ENCODE measurements at regions not wholly inside any gene's neighbourhood (a gene's known extent, or its start where the extent isn't known, plus 50 kb on each side); places are given as distances from the start of the nearest gene placed in this dataset.
A peak's percentile ranks its signal among the peaks of the same experiment; 100 is the strongest.
"Not testable (repeated sequence)": the region's sequence is repeated elsewhere in the genome, so short reads cannot be mapped to it uniquely, and the experiment has no call there.

DNA sequence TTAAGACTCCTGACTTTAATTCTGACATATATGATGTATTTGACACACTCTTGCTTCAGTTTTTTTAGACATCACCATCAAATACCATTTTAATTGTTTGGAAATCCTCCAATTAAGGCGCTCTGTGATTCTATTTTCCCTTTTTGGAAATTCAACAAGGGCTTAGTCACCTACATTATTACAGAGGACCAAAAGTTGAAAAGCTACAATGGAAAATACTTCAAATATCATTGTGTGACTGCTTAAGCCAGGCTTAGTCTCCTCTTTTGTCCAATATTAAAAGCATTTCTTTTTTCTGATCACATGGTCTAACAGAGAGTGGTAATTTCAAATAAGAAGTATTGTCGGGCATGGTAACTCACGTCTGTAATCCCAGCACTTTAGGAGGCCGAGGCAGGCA, 160.3 kb downstream of the CEMIP2 start:
- TF ChIP-seq, protein P1, sequence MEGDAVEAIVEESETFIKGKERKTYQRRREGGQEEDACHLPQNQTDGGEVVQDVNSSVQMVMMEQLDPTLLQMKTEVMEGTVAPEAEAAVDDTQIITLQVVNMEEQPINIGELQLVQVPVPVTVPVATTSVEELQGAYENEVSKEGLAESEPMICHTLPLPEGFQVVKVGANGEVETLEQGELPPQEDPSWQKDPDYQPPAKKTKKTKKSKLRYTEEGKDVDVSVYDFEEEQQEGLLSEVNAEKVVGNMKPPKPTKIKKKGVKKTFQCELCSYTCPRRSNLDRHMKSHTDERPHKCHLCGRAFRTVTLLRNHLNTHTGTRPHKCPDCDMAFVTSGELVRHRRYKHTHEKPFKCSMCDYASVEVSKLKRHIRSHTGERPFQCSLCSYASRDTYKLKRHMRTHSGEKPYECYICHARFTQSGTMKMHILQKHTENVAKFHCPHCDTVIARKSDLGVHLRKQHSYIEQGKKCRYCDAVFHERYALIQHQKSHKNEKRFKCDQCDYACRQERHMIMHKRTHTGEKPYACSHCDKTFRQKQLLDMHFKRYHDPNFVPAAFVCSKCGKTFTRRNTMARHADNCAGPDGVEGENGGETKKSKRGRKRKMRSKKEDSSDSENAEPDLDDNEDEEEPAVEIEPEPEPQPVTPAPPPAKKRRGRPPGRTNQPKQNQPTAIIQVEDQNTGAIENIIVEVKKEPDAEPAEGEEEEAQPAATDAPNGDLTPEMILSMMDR (IDR thresholded peaks at IDR 0.05; ENCODE audit: insufficient read depth, low read depth, low read length, missing control alignments): no peak
- DNase-seq (ENCODE audit: low read depth): no peak

DNA sequence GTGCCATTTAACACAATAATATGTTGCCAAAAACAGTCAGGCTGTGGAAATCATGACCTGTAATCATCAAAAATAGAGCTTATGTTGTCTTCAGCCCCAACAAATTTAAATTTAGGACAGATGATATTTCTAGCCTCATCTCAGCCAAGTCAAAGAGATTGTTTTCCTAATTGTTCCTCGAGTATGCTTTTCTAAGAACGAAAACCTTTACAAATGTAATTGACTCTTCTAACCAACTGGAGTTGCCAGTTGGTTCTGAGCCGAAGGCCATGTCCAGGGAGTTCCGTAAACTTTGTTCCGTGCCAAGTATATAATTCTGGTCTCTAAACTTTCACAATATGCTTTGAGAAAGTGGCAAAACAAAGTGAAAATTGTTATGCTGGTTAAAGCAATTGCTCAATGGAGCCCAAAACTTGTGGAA, 160.8 kb downstream of the CEMIP2 start:
- no peak overlapping the region for H3K4me3 ChIP-seq (ENCODE audit: low read length)
- TF ChIP-seq, protein P1 (IDR thresholded peaks at IDR 0.05; ENCODE audit: insufficient read depth, low read depth, low read length, missing control alignments): no peak
- no peak for DNase-seq (ENCODE audit: low read depth)

More for the DNA sequence above, 160.3 kb downstream of the CEMIP2 start:
- no peak overlapping the region for H3K4me3 ChIP-seq (ENCODE audit: low read length)

DNA sequence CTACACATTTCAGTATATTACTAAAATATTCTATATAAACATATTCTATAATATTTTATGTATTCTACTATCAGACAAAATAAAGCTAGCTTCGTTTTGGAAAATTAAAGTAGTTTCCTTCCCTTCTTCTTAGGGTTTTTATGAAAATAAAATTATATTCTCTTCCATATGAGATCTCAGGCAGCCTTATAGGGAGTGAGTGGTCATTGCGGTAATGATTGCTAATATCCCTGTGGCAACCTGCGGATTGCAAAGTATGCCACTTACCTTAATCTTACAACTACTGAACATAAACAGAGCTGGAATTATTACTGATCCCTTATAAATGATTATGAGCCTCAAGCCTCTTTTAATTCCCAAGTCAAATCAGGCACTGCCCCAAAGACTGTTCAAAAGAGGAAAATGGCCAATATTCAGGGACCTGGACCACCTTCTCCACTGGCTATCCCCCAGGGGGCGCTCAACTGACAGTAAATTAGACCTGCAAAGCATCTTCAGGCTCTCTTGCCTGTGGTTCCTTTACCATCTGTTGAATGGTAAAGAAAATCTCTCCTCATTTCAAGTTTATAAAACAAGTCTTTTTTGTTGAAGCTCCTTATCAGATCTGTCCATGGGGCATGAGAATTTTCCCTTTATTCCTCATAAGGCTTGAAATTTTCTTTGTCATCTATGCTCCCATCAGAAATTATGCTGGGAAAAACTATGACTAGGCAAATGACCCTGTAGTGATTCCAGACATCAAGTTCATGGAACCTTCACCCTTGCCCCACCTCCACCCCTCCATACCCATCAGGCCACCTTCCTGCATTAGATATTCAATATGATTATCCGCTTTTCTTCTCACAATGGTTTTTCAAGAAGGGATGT, 163.9 kb downstream of the CEMIP2 start:
- peak; percentile 75 for DNase-seq (ENCODE audit: low read depth)
- no peak overlapping the region for H3K4me3 ChIP-seq (ENCODE audit: low read length)

DNA sequence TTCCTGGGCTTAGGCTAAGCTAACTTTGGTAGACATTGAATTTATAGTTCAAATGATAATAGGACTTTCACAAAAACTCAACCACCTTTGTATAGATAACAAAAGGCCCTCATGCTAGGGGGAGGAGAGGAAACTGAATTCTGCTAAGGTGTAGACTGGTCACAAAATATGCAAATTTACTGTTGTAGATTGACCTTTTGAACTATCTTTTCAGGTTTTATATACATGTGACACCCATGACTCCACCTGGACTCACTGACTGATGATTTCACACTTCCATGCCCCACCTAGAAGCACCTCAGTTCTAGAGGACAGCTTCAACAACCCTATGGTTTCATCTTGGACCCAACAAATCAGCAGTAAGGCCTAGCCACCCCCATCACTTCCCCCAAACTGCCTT, 165.7 kb downstream of the CEMIP2 start:
- TF ChIP-seq, protein P1 (IDR thresholded peaks at IDR 0.05; ENCODE audit: insufficient read depth, low read depth, low read length, missing control alignments): no peak
- H3K4me3 ChIP-seq (ENCODE audit: low read length): no peak overlapping the region
- no peak for DNase-seq (ENCODE audit: low read depth)

More for the DNA sequence above, 163.9 kb downstream of the CEMIP2 start:
- TF ChIP-seq, protein P1 (IDR thresholded peaks at IDR 0.05; ENCODE audit: insufficient read depth, low read depth, low read length, missing control alignments): peak; percentile 86

DNA sequence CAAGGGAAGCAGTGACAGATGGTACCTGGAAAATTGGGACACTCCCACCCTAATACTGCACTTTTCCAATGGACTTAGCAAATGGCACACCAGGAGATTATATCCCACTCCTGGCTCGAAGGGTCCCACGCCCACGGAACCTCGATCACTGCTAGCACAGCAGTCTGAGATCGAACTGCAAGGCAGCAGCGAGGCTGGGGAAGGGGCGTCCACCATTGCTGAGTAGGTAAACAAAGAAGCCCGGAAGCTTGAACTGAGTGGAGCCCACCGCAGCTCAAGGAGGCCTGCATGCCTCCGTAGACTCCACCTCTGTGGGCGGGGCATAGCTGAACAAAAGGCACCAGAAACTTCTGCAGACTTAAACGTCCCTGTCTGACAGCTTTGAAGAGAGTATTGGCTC, 172.6 kb downstream of the CEMIP2 start:
- H3K4me3 ChIP-seq (ENCODE audit: low read length); DNase-seq (ENCODE audit: low read depth): not testable (repeated sequence)

DNA sequence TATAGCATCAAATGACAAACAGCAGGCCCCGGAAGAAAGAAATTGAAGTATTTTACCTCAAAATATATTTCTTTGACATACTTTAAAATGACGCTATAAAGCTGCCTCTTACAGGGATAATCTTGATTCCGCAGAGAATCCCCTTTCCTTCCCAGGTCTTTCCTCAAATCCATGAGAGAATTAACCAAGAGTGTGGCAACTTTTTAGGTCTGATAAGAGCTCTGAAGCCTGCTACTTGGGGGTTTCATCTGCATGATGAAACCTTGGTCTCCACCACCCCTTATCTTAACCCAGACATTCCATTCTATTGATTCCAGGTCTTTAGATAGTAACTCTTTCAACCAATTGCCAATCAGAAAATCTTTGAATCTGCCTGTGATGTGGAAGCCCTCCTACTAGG, 173.8 kb downstream of the CEMIP2 start:
- TF ChIP-seq, protein P1 (IDR thresholded peaks at IDR 0.05; ENCODE audit: insufficient read depth, low read depth, low read length, missing control alignments): no peak
- no peak overlapping the region for H3K4me3 ChIP-seq (ENCODE audit: low read length)
- no peak for DNase-seq (ENCODE audit: low read depth)

DNA sequence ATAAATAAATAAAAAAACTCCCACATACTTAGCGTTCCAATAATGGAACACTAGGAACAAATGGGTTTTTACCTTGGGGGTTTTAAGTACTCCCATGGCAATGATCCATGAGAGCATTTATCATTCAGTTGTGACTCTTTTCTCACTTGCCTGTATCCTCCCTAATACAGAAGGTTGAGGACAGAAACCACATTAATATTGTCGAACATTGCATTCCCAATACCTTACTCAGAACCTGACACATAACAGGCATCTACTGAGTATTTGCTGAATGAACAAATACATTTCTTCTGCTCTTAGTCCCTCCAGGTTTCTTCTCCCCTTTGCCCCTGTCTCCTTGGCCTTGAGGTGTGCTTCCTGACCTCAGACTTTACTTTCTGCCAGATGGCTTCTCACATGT, 175.9 kb downstream of the CEMIP2 start:
- no peak overlapping the region for H3K4me3 ChIP-seq (ENCODE audit: low read length)
- peak; percentile 40 for DNase-seq (ENCODE audit: low read depth)
- TF ChIP-seq, protein P1 (IDR thresholded peaks at IDR 0.05; ENCODE audit: insufficient read depth, low read depth, low read length, missing control alignments): no peak

All from epithelial cell of esophagus (primary cell).